ENCODE measurements at regions not wholly inside any gene's neighbourhood (a gene's known extent, or its start where the extent isn't known, plus 50 kb on each side); places are given as distances from the start of the nearest gene placed in this dataset.
"Not testable (repeated sequence)": the region's sequence is repeated elsewhere in the genome, so short reads cannot be mapped to it uniquely, and the experiment has no call there.

DNA sequence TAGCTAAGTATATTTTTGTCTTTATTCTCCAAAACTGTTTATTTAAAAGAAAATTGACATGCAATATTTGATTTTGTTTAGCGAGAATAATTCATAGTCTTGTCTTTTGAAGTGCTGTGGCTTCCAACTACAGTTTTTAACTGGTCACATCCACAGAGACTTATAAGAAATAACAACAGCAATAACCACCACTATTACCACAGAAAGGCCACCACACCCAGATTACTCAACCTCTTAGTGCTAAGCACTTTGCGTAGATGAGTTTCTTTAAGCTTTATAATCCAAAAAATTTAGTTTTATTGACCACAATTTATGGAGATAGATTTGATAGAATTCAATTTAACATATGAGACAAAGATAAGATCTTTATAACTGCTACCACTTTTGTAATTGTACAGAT, 468.4 kb upstream of the UBE2E2 start:
- TF ChIP-seq TAF1 (IDR thresholded peaks at IDR 0.05; ENCODE audit: low read depth, low read length), result no peak
- no peak for TF ChIP-seq POLR2AphosphoS5 (IDR thresholded peaks at IDR 0.05; ENCODE audit: low read depth, low read length)
- TF ChIP-seq POLR2A (IDR thresholded peaks at IDR 0.05; ENCODE audit: low read depth, low read length), result no peak
- TF ChIP-seq PAX5 (IDR thresholded peaks at IDR 0.05; ENCODE audit: insufficient read depth, low read length, severe bottlenecking), result no peak
- TF ChIP-seq POU2F2 (IDR thresholded peaks at IDR 0.05; ENCODE audit: low read depth, low read length), result no peak
- TF ChIP-seq SPI1 (IDR thresholded peaks at IDR 0.05; ENCODE audit: low read depth, low read length), result no peak
- FAIRE-seq (no peak), DNase-seq (ENCODE audit: insufficient read length, low spot score) (no peak)

DNA sequence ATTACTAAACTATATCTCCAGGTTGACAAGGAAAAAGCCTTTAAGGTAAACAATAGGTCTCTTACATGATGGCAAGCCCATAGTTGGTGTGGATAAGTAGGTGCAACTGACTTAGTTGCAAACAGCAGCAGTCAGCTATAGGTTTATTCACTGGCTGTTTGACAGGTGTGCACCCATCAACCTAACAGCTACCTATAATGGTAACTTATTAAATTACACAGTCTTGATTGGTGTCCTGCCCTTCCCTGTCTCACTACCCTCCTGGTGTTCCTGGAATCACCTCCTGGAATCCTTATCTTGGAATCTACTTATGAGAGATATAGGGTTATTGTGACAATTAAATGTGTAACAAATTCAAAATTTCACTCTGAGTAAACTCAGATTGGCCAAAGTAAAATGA, 467.8 kb upstream of the UBE2E2 start:
- no peak for DNase-seq (ENCODE audit: insufficient read length, low spot score)
- no peak for FAIRE-seq
- TF ChIP-seq PAX5 (IDR thresholded peaks at IDR 0.05; ENCODE audit: insufficient read depth, low read length, severe bottlenecking), result no peak
- TF ChIP-seq TAF1 (IDR thresholded peaks at IDR 0.05; ENCODE audit: low read depth, low read length), result no peak
- TF ChIP-seq POLR2AphosphoS5 (IDR thresholded peaks at IDR 0.05; ENCODE audit: low read depth, low read length), result no peak
- no peak for TF ChIP-seq SPI1 (IDR thresholded peaks at IDR 0.05; ENCODE audit: low read depth, low read length)
- no peak for TF ChIP-seq POU2F2 (IDR thresholded peaks at IDR 0.05; ENCODE audit: low read depth, low read length)
- no peak for TF ChIP-seq POLR2A (IDR thresholded peaks at IDR 0.05; ENCODE audit: low read depth, low read length)

DNA sequence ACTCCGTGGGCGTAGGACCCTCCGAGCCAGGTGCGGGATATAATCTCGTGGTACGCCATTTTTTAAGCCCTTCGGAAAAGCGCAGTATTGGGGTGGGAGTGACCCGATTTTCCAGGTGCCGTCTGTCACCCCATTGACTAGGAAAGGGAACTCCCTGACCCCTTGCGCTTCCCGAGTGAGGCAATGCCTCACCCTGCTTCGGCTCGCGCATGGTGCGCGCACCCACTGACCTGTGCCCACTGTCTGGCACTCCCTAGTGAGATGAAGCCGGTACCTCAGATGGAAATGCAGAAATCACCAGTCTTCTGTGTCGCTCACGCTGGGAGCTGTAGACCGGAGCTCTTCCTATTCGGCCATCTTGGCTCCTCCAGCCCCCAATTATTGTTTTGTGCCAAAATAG, 459.7 kb upstream of the UBE2E2 start:
- DNase-seq (ENCODE audit: insufficient read length, low spot score); FAIRE-seq: not testable (repeated sequence)

- TF ChIP-seq SPI1 (IDR thresholded peaks at IDR 0.05; ENCODE audit: low read depth, low read length), result no peak
- TF ChIP-seq PAX5 (IDR thresholded peaks at IDR 0.05; ENCODE audit: insufficient read depth, low read length, severe bottlenecking), result no peak
- no peak for TF ChIP-seq POLR2A (IDR thresholded peaks at IDR 0.05; ENCODE audit: low read depth, low read length)
- no peak for TF ChIP-seq POLR2AphosphoS5 (IDR thresholded peaks at IDR 0.05; ENCODE audit: low read depth, low read length)
- no peak for TF ChIP-seq POU2F2 (IDR thresholded peaks at IDR 0.05; ENCODE audit: low read depth, low read length)
- TF ChIP-seq TAF1 (IDR thresholded peaks at IDR 0.05; ENCODE audit: low read depth, low read length), result no peak
- DNase-seq (ENCODE audit: insufficient read length, low spot score), result no peak
- no peak for FAIRE-seq
Measured at GRCh38 chr3:22745321-22745720, 457.8 kb upstream of the UBE2E2 start.

DNA sequence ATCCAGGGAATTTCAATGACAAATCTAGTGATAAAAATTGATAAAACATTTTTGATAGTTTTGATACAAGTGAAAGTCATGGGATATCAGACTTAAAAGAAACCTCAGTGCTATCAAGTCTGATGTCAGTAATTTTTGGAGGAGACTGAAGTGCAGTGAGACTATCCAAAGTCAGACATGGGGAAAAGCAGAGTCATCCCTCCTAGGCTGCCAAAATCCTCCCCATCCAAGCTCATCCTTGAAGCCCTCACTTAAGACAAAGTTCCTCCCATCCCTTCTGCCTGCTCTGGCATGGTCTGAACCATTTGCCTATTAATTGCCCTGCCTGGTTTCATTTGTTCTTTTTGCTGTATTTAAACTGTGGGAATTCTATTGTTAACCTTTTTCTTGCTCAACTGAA, 456.9 kb upstream of the UBE2E2 start:
- FAIRE-seq, result no peak
- DNase-seq (ENCODE audit: insufficient read length, low spot score), result no peak
- TF ChIP-seq POLR2AphosphoS5 (IDR thresholded peaks at IDR 0.05; ENCODE audit: low read depth, low read length), result no peak
- TF ChIP-seq SPI1 (IDR thresholded peaks at IDR 0.05; ENCODE audit: low read depth, low read length), result no peak
- TF ChIP-seq PAX5 (IDR thresholded peaks at IDR 0.05; ENCODE audit: insufficient read depth, low read length, severe bottlenecking), result no peak
- TF ChIP-seq POLR2A (IDR thresholded peaks at IDR 0.05; ENCODE audit: low read depth, low read length), result no peak
- no peak for TF ChIP-seq TAF1 (IDR thresholded peaks at IDR 0.05; ENCODE audit: low read depth, low read length)
- no peak for TF ChIP-seq POU2F2 (IDR thresholded peaks at IDR 0.05; ENCODE audit: low read depth, low read length)

GRCh38 chr3:22748453-22749045, 454.6 kb upstream of the UBE2E2 start:
- DNase-seq (ENCODE audit: insufficient read length, low spot score) (no peak), FAIRE-seq (no peak)
- no peak for TF ChIP-seq SPI1 (IDR thresholded peaks at IDR 0.05; ENCODE audit: low read depth, low read length)
- TF ChIP-seq POU2F2 (IDR thresholded peaks at IDR 0.05; ENCODE audit: low read depth, low read length), result no peak
- TF ChIP-seq PAX5 (IDR thresholded peaks at IDR 0.05; ENCODE audit: insufficient read depth, low read length, severe bottlenecking), result no peak
- TF ChIP-seq POLR2AphosphoS5 (IDR thresholded peaks at IDR 0.05; ENCODE audit: low read depth, low read length), result no peak
- no peak for TF ChIP-seq TAF1 (IDR thresholded peaks at IDR 0.05; ENCODE audit: low read depth, low read length)
- TF ChIP-seq POLR2A (IDR thresholded peaks at IDR 0.05; ENCODE audit: low read depth, low read length), result no peak

GRCh38 chr3:22759636-22760310, 443.4 kb upstream of the UBE2E2 start:
- DNase-seq (ENCODE audit: insufficient read length, low spot score) (no peak), FAIRE-seq (no peak)
- TF ChIP-seq TAF1 (IDR thresholded peaks at IDR 0.05; ENCODE audit: low read depth, low read length), result no peak
- TF ChIP-seq PAX5 (IDR thresholded peaks at IDR 0.05; ENCODE audit: insufficient read depth, low read length, severe bottlenecking), result no peak
- TF ChIP-seq POLR2AphosphoS5 (IDR thresholded peaks at IDR 0.05; ENCODE audit: low read depth, low read length), result no peak
- no peak for TF ChIP-seq POU2F2 (IDR thresholded peaks at IDR 0.05; ENCODE audit: low read depth, low read length)
- no peak for TF ChIP-seq POLR2A (IDR thresholded peaks at IDR 0.05; ENCODE audit: low read depth, low read length)
- no peak for TF ChIP-seq SPI1 (IDR thresholded peaks at IDR 0.05; ENCODE audit: low read depth, low read length)

DNA sequence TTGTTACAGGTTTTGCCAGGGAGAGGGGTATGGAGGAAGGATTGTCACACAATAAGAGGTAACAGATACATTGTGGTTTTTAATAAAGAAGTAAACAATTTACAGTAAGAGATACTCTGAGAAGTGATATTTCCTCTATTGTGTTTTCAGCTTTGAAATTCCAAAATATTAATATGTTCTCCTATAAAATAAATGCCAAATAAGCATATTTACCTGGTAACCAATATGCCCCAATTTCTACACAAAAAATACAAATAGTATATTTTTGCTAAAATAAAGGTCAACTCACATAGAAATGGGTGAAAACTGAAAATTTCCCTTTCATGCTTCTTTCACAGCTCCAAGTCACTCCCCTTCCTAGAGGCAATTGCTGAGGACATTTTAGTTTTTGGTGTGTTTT, 437.4 kb upstream of the UBE2E2 start:
- FAIRE-seq, result no peak
- no peak for TF ChIP-seq POLR2A (IDR thresholded peaks at IDR 0.05; ENCODE audit: low read depth, low read length)
- TF ChIP-seq PAX5 (IDR thresholded peaks at IDR 0.05; ENCODE audit: insufficient read depth, low read length, severe bottlenecking), result no peak

DNA sequence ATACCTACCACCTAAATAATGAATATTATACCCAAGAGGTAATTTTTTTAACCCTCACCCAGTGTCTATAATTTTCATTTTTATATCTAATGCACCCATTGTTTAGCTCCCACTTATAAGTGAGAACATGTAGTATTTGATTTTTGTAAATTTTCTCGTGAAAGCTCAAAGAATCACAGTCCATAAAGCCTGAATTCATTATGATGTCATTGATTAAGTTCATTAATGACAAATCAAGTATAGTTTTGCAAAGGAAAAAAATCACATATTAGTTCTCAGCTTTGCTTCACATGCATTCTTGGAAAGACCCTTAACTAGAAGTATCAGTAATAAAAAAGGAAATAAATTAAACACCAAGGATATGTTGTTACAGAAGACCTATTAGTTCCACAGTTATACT, 425.3 kb upstream of the UBE2E2 start:
- TF ChIP-seq PAX5 (IDR thresholded peaks at IDR 0.05; ENCODE audit: insufficient read depth, low read length, severe bottlenecking), result no peak
- TF ChIP-seq POLR2AphosphoS5 (IDR thresholded peaks at IDR 0.05; ENCODE audit: low read depth, low read length), result no peak
- no peak for TF ChIP-seq POLR2A (IDR thresholded peaks at IDR 0.05; ENCODE audit: low read depth, low read length)
- TF ChIP-seq TAF1 (IDR thresholded peaks at IDR 0.05; ENCODE audit: low read depth, low read length), result no peak
- TF ChIP-seq SPI1 (IDR thresholded peaks at IDR 0.05; ENCODE audit: low read depth, low read length), result no peak
- no peak for TF ChIP-seq POU2F2 (IDR thresholded peaks at IDR 0.05; ENCODE audit: low read depth, low read length)
- FAIRE-seq (no peak), DNase-seq (ENCODE audit: insufficient read length, low spot score) (no peak)

More for the DNA sequence above, 437.4 kb upstream of the UBE2E2 start:
- DNase-seq (ENCODE audit: insufficient read length, low spot score), result no peak

- FAIRE-seq (no peak), DNase-seq (ENCODE audit: insufficient read length, low spot score) (no peak)
- no peak for TF ChIP-seq SPI1 (IDR thresholded peaks at IDR 0.05; ENCODE audit: low read depth, low read length)
- no peak for TF ChIP-seq POU2F2 (IDR thresholded peaks at IDR 0.05; ENCODE audit: low read depth, low read length)
- no peak for TF ChIP-seq POLR2A (IDR thresholded peaks at IDR 0.05; ENCODE audit: low read depth, low read length)
- TF ChIP-seq PAX5 (IDR thresholded peaks at IDR 0.05; ENCODE audit: insufficient read depth, low read length, severe bottlenecking), result no peak
- no peak for TF ChIP-seq TAF1 (IDR thresholded peaks at IDR 0.05; ENCODE audit: low read depth, low read length)
Measured at GRCh38 chr3:22779737-22780136, 423.4 kb upstream of the UBE2E2 start.

Data from GM12891 (cell line).